H1 (cell line): ENCODE measurements at regions not wholly inside any gene's neighbourhood (a gene's known extent, or its start where the extent isn't known, plus 50 kb on each side); places are given as distances from the start of the nearest gene placed in this dataset.

Source experiments
- CTCF ChIP-seq, 3 experiments: IDR thresholded peaks; 1 replicate in 2 of 3; 2 replicates in 1 of 3; pipeline versions ENCODE4 v1.5.1 to v1.6.1; 2011; ENCODE audit warnings: low read length in 3 of 3, mild to moderate bottlenecking in 3 of 3, inconsistent platforms in 2 of 3, low read depth in 1 of 3, moderate library complexity in 1 of 3; ENCODE audit not compliant: insufficient read depth in 1 of 3; ENCODE audit errors: control extremely low read depth in 1 of 3
- RFX5 ChIP-seq: IDR thresholded peaks from 2 replicates; pipeline ENCODE4 v1.6.1; 2011; ENCODE audit warnings: low read depth, low read length, improper control_type of control experiment, borderline replicate concordance
- SP1 ChIP-seq: IDR thresholded peaks from 2 replicates; pipeline ENCODE4 v1.6.1; 2011; ENCODE audit warnings: low read depth, low read length

GRCh38 chr9:108021096-108021710 lies 531.6 kb upstream of the KLF4 start:
- TF ChIP-seq SP1, result no peak
- no peak for TF ChIP-seq RFX5
- TF ChIP-seq CTCF (IDR thresholded peaks at IDR 0.05; ENCODE audit: control extremely low read depth in 1 of 3, insufficient read depth in 1 of 3, low read depth in 1 of 3, low read length in 3 of 3), result no peak
